CD4-positive, alpha-beta T cell (primary cell): ENCODE measurements at regions not wholly inside any gene's neighbourhood (a gene's known extent, or its start where the extent isn't known, plus 50 kb on each side); places are given as distances from the start of the nearest gene placed in this dataset.

ENCODE experiments used
- ATAC-seq: fragments of 200-7000 bp; cut with Tn5 transposase; one replicate; pipeline ENCODE4 v1.10.0; 2022; ENCODE audit warnings: mild to moderate bottlenecking; ENCODE audit not compliant: poor library complexity
- CTCF ChIA-PET: fragments of 350-600 bp; sonication (Branson Sonifier 250); formaldehyde crosslinking; loops from one replicate; lab custom pipeline; 2021; ENCODE audit warnings: antibody characterized with exemption, inconsistent platforms; lab: Charles Lee
- POLR2A ChIA-PET: fragments of 350-600 bp; sonication (Branson Sonifier 250); formaldehyde crosslinking; loops from one replicate; lab custom pipeline; 2021; ENCODE audit warnings: antibody characterized with exemption, inconsistent platforms; lab: Charles Lee
- DNase-seq, 14 experiments: peaks; one replicate each; pipeline ENCODE4 v3.0.0-alpha.2; 2013 to 2020; ENCODE audit warnings: mixed read lengths in 2 of 14
- H3K27ac ChIP-seq, 2 donors: one replicate each; pipeline versions ENCODE4 v1.5.1 to v1.7.0; 2013; ENCODE audit warnings: low read length in 2 of 2, low read depth in 1 of 2, mild to moderate bottlenecking in 1 of 2
- H3K27me3 ChIP-seq, 2 experiments: 1 replicate in 1 of 2; 2 replicates in 1 of 2; pipeline versions ENCODE4 v1.6.1 to v1.7.0; 2013; ENCODE audit warnings: low read length in 2 of 2, control low read depth in 1 of 2, mild to moderate bottlenecking in 1 of 2, moderate library complexity in 1 of 2; ENCODE audit not compliant: insufficient read depth in 2 of 2, control insufficient read depth in 1 of 2
- H3K36me3 ChIP-seq: one replicate; pipeline ENCODE4 v1.6.1; 2013; ENCODE audit warnings: low read length, control low read depth; ENCODE audit not compliant: insufficient read depth
- H3K4me1 ChIP-seq: one replicate; pipeline ENCODE4 v1.6.1; 2013; ENCODE audit warnings: low read length, control low read depth; ENCODE audit not compliant: insufficient read depth
- H3K4me3 ChIP-seq: one replicate; pipeline ENCODE4 v1.5.1; 2013; ENCODE audit warnings: mild to moderate bottlenecking, low read length, moderate library complexity
- H3K9me3 ChIP-seq, 2 experiments: 1 replicate in 1 of 2; 2 replicates in 1 of 2; pipeline versions ENCODE4 v1.6.1 to v1.7.0; 2013; ENCODE audit warnings: low read length in 2 of 2, mild to moderate bottlenecking in 2 of 2, control low read depth in 1 of 2, moderate library complexity in 1 of 2; ENCODE audit not compliant: control insufficient read depth in 1 of 2, insufficient read depth in 1 of 2
- H3K27ac Mint-ChIP-seq: one replicate; pipeline ENCODE4 v1.8.0; 2020; ENCODE audit warnings: mixed read lengths
- H3K27me3 Mint-ChIP-seq: one replicate; pipeline ENCODE4 v1.8.0; 2021; ENCODE audit warnings: mixed read lengths
- H3K36me3 Mint-ChIP-seq: one replicate; pipeline ENCODE4 v1.8.0; 2021; ENCODE audit warnings: low read depth, mixed read lengths
- H3K4me1 Mint-ChIP-seq: one replicate; pipeline ENCODE4 v1.8.0; 2021; ENCODE audit warnings: low read depth, mixed read lengths
- H3K4me3 Mint-ChIP-seq: one replicate; pipeline ENCODE4 v1.8.0; 2020; ENCODE audit warnings: mild to moderate bottlenecking, mixed read lengths
- H3K9me3 Mint-ChIP-seq: one replicate; pipeline ENCODE4 v1.8.0; 2020; ENCODE audit warnings: mixed read lengths
- CTCF ChIP-seq: fragments of 200-600 bp; IDR thresholded peaks from one replicate; pipeline ENCODE4 v1.8.0; 2022; ENCODE audit warnings: antibody characterized with exemption, mild to moderate bottlenecking
- intact Hi-C, 2 experiments: fragments of 100-400 bp; cut with DNase I in 1 of 2; cut with micrococcal nuclease in 1 of 2; formaldehyde crosslinking; loops; one replicate each; pipeline versions ENCODE4 v1.15.1 to v1.9.0; 2023 to 2025; cut with DNase I, micrococcal nuclease

GRCh38 chr3:83003917-83004316 is 1242.5 kb upstream of the GBE1 start:
- TF ChIP-seq CTCF, result no peak
- Histone ChIP-seq H3K9me3 (peaks cover 0 to 4% of the 10 kb centered on the region in 2 experiments), H3K27me3 (no peaks in the 10 kb centered on the region)

GRCh38 chr3:83002869-83003445 is 1241.5 kb upstream of the GBE1 start:
- Mint-ChIP-seq H3K27me3 (no peaks in the 10 kb centered on the region), H3K9me3 (peaks cover 2% of the 10 kb centered on the region), H3K27ac (no peak overlapping the region), H3K4me1 (no peaks in the 10 kb centered on the region), H3K36me3 (no peaks in the 10 kb centered on the region), H3K4me3 (no peak overlapping the region)
- H3K27me3 ChIP-seq, result no peaks in the 10 kb centered on the region
- no peaks in the 10 kb centered on the region for H3K36me3 ChIP-seq
- H3K9me3 ChIP-seq, result peaks cover 0 to 2% of the 10 kb centered on the region in 2 experiments
- ATAC-seq, result no peak
- DNase-seq, result no peak
- no peak for TF ChIP-seq CTCF
- ChIA-PET POLR2A (interaction anchor here (0.7 kb wide), 1 partner anchor 185 kb away, joined by 3 read pairs; no protein-coding TSS in a partner anchor), CTCF (no interaction called here)
- no peak overlapping the region for H3K27ac ChIP-seq
- H3K4me1 ChIP-seq, result no peaks in the 10 kb centered on the region
- no peak overlapping the region for H3K4me3 ChIP-seq
- intact Hi-C loops, result no loop called here

More at GRCh38 chr3:83003917-83004316, 1242.5 kb upstream of the GBE1 start:
- POLR2A ChIA-PET, result interaction anchor here (0.7 kb wide), 1 partner anchor 186 kb away, joined by 3 read pairs; no protein-coding TSS in a partner anchor
- Histone ChIP-seq H3K36me3 (no peaks in the 10 kb centered on the region), H3K4me3 (no peak overlapping the region), H3K27ac (no peak overlapping the region), H3K4me1 (no peaks in the 10 kb centered on the region)
- Mint-ChIP-seq H3K9me3 (peaks cover 2% of the 10 kb centered on the region), H3K27me3 (no peaks in the 10 kb centered on the region), H3K4me3 (no peak overlapping the region), H3K36me3 (no peaks in the 10 kb centered on the region), H3K27ac (no peak overlapping the region), H3K4me1 (no peaks in the 10 kb centered on the region)
- DNase-seq, result no peak
- CTCF ChIA-PET, result no interaction called here
- intact Hi-C loops, result no loop called here
- no peak for ATAC-seq

DNA sequence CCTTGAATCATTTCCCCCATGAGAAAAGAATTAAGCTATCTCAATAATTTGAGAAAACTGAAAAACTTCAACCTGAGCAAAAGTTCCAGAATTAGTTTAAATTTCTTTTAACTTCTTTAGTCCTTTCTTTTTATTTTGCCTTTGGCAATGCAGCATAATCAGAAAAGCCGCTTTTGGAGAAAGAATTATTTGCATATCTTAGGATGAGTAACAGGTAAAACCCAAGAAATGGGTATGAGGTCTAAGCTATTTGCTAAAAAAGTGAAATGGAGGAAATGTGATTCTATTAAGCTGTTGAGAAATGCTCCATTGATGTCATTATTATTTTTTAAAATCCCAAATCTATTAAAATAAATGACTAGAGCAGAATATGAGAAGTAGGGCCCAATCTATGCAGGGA is 1238.3 kb upstream of the GBE1 start:
- no peaks in the 10 kb centered on the region for H3K27me3 Mint-ChIP-seq
- ATAC-seq (no peak), DNase-seq (no peak)
- no peaks in the 10 kb centered on the region for H3K4me1 Mint-ChIP-seq
- no peaks in the 10 kb centered on the region for H3K4me1 ChIP-seq
- no peak overlapping the region for H3K27ac ChIP-seq
- ChIA-PET POLR2A (no interaction called here), CTCF (no interaction called here)
- no peaks in the 10 kb centered on the region for H3K36me3 ChIP-seq
- no peak overlapping the region for H3K4me3 Mint-ChIP-seq
- no peak overlapping the region for H3K27ac Mint-ChIP-seq
- H3K36me3 Mint-ChIP-seq, result no peaks in the 10 kb centered on the region
- peaks cover 5% of the 10 kb centered on the region for H3K9me3 Mint-ChIP-seq
- intact Hi-C loops, result no loop called here
- no peak overlapping the region for H3K4me3 ChIP-seq
- H3K27me3 ChIP-seq, result no peaks in the 10 kb centered on the region
- no peak for TF ChIP-seq CTCF
- no peaks in the 10 kb centered on the region for H3K9me3 ChIP-seq
